Endothelial cell (in vitro differentiated cells): ENCODE measurements at regions not wholly inside any gene's neighbourhood (a gene's known extent, or its start where the extent isn't known, plus 50 kb on each side); places are given as distances from the start of the nearest gene placed in this dataset.
"Not testable (repeated sequence)": the region's sequence is repeated elsewhere in the genome, so short reads cannot be mapped to it uniquely, and the experiment has no call there.

ENCODE experiments used
- DNase-seq: peaks from one replicate; pipeline ENCODE4 v3.0.0; 2021; ENCODE audit warnings: low spot score
- H3K27ac Mint-ChIP-seq: one replicate; pipeline ENCODE4 v1.8.0; 2021; ENCODE audit warnings: mixed read lengths, inconsistent platforms; ENCODE audit not compliant: unreplicated experiment
- H3K27me3 Mint-ChIP-seq: one replicate; pipeline ENCODE4 v1.8.0; 2021; ENCODE audit warnings: mild to moderate bottlenecking, moderate library complexity, mixed read lengths, inconsistent platforms; ENCODE audit not compliant: unreplicated experiment
- H3K36me3 Mint-ChIP-seq: one replicate; pipeline ENCODE4 v1.8.0; 2021; ENCODE audit warnings: mild to moderate bottlenecking, low read depth, mixed read lengths, inconsistent platforms; ENCODE audit not compliant: unreplicated experiment
- H3K4me1 Mint-ChIP-seq: one replicate; pipeline ENCODE4 v1.8.0; 2021; ENCODE audit warnings: mild to moderate bottlenecking, mixed read lengths, inconsistent platforms; ENCODE audit not compliant: unreplicated experiment
- H3K4me3 Mint-ChIP-seq: one replicate; pipeline ENCODE4 v1.8.0; 2021; ENCODE audit warnings: mild to moderate bottlenecking, mixed read lengths, inconsistent platforms; ENCODE audit not compliant: unreplicated experiment
- H3K9me3 Mint-ChIP-seq: one replicate; pipeline ENCODE4 v1.8.0; 2021; ENCODE audit warnings: mixed read lengths, inconsistent platforms; ENCODE audit not compliant: unreplicated experiment
- TF ChIP-seq, protein P1 (sequence below): fragments of 200-600 bp; sonication (generic); IDR thresholded peaks from one replicate; pipeline ENCODE4 v1.5.0; 2021; ENCODE audit warnings: antibody characterized with exemption; ENCODE audit not compliant: unreplicated experiment

DNA sequence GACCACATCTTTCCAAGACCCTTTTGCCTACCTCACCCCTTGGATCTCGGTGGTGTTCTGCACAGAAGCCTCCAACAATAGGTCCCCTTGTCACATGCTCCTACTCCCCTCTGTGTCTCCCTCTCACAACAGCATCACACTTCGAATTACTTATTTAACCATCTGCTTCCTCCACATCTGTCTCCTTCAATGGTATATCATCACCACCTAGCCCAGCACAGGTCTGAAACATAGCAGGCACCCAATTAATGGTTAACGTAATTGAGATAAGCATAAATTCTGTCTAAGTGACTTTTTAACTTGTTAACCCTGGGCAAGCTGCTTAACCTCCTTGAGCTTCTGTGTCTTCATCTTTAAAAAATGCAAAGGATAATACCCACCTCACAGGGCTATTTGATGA, 100.3 kb upstream of the BARHL2 start:
- TF ChIP-seq, protein P1, sequence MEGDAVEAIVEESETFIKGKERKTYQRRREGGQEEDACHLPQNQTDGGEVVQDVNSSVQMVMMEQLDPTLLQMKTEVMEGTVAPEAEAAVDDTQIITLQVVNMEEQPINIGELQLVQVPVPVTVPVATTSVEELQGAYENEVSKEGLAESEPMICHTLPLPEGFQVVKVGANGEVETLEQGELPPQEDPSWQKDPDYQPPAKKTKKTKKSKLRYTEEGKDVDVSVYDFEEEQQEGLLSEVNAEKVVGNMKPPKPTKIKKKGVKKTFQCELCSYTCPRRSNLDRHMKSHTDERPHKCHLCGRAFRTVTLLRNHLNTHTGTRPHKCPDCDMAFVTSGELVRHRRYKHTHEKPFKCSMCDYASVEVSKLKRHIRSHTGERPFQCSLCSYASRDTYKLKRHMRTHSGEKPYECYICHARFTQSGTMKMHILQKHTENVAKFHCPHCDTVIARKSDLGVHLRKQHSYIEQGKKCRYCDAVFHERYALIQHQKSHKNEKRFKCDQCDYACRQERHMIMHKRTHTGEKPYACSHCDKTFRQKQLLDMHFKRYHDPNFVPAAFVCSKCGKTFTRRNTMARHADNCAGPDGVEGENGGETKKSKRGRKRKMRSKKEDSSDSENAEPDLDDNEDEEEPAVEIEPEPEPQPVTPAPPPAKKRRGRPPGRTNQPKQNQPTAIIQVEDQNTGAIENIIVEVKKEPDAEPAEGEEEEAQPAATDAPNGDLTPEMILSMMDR = no peak
- H3K4me3 Mint-ChIP-seq = no peak overlapping the region
- H3K27ac Mint-ChIP-seq = no peak overlapping the region
- no peaks in the 10 kb centered on the region for H3K4me1 Mint-ChIP-seq
- H3K36me3 Mint-ChIP-seq = no peaks in the 10 kb centered on the region
- no peak for DNase-seq
- H3K27me3 Mint-ChIP-seq = no peaks in the 10 kb centered on the region
- H3K9me3 Mint-ChIP-seq = no peaks in the 10 kb centered on the region

DNA sequence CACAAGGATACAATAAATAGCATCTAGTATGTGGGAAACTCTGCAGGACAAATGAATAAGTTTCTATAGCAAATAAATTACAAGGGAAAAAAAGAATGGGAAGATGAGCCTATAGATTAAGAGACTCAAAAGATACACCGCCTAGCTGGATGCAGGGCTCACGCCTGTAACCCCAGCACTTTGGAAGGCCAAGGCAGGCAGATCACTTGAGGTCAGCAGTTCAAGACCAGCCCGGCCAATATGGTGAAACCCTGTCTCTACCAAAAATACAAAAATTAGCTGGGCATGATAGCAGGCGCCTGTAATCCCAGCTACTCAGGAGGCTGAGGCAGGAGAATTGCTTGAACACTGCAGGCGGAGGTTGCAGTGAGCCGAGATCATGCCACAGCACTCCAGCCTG, 95.1 kb upstream of the BARHL2 start:
- H3K36me3 Mint-ChIP-seq, H3K27ac Mint-ChIP-seq, H3K9me3 Mint-ChIP-seq, H3K4me1 Mint-ChIP-seq, H3K4me3 Mint-ChIP-seq, DNase-seq, H3K27me3 Mint-ChIP-seq: not testable (repeated sequence)

DNA sequence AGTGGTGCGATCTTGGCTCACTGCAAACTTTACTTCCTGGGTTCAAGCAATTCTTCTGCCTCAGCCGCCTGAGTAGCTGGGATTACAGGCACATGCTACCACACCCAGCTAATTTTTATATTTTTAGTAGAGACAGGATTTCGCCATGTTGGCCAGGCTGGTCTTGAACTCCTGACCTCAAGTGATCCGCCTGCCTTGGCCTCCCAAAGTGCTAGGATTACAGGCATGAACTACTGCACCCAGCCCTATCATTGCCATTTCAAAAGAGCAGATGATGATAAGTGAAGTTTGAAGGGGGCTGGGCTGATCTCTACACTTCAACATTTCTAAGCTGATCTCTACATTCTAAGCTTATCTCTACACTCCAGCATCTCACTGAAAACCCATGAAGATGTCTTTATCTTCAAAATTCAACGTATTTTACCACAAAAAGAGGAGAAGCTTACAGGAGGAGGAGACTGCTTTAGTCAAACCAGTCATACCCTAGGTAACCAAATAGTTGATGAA, 94.4 kb upstream of the BARHL2 start:
- not testable (repeated sequence) for H3K4me3 Mint-ChIP-seq, H3K27ac Mint-ChIP-seq, H3K27me3 Mint-ChIP-seq, H3K36me3 Mint-ChIP-seq, H3K4me1 Mint-ChIP-seq, DNase-seq, H3K9me3 Mint-ChIP-seq

DNA sequence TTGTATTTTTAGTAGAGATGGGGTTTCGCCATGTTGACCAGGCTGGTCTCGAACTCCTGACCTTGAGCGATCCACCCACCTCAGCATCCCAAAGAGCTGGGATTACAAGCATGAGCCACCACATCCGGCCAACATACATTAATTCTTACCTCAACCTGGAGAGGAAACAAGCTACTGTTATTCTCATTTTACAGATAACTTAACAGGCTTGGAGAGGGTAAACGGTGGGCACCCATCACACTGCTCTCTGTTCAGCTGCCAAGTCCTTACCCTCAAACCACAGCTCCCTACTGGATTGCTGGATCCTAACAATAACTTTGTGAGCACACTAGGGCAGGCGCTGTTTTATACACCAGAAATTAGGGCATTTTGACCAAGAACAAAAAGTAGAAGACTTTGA, 93.6 kb upstream of the BARHL2 start:
- no peaks in the 10 kb centered on the region for H3K4me1 Mint-ChIP-seq
- H3K9me3 Mint-ChIP-seq = no peaks in the 10 kb centered on the region
- no peak overlapping the region for H3K4me3 Mint-ChIP-seq
- no peak for DNase-seq
- no peak overlapping the region for H3K27ac Mint-ChIP-seq
- TF ChIP-seq, protein P1 = no peak
- H3K36me3 Mint-ChIP-seq = no peaks in the 10 kb centered on the region
- H3K27me3 Mint-ChIP-seq = no peaks in the 10 kb centered on the region

DNA sequence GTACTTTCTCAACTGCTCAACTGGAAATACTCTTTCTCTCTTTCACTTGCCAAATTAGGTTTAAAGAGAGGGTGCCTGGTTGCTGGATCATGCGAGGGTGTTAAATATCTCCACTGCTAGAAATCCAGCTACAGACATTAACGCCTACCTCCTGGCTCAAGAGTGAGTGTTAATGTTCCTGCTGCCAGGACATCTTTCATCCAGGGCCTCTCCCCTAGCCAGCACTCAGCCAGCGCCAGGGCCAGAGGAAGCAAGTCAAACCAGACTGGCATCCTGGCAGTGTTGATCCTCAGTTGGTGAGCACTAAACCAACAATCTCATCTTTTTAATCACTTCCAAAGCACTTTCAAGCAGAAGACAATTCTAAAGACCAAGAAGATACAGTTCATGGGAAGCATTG, 92.9 kb upstream of the BARHL2 start:
- Mint-ChIP-seq H3K36me3 (no peaks in the 10 kb centered on the region), H3K4me3 (no peak overlapping the region), H3K27ac (no peak overlapping the region), H3K4me1 (no peaks in the 10 kb centered on the region), H3K27me3 (no peaks in the 10 kb centered on the region), H3K9me3 (no peaks in the 10 kb centered on the region)
- TF ChIP-seq, protein P1 = no peak
- DNase-seq = no peak

DNA sequence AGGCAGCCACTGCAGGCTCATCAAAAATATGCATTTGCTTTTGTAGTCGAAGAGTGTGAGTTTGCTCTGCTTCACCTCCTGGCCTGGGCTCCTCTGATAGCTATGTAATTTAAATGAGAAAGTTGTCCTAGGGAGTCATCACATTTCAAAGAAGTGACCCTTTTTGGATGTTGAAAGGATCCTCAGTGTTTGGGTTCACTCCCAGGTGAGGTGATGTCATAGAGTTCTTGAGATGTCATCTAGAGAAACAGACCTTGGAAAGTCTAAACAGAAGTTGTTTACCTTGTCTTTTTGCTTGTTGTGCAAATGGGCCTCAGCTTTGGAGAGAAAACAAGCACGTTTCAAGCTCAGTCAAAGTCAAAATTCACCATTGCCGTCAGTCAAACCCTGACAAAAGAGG, 92.0 kb upstream of the BARHL2 start:
- DNase-seq = no peak
- no peaks in the 10 kb centered on the region for H3K4me1 Mint-ChIP-seq
- H3K9me3 Mint-ChIP-seq = no peaks in the 10 kb centered on the region
- no peak overlapping the region for H3K27ac Mint-ChIP-seq
- TF ChIP-seq, protein P1 = no peak
- no peaks in the 10 kb centered on the region for H3K27me3 Mint-ChIP-seq
- H3K4me3 Mint-ChIP-seq = no peak overlapping the region
- no peaks in the 10 kb centered on the region for H3K36me3 Mint-ChIP-seq
